NCI-H2196 (cell line): ENCODE measurements at regions not wholly inside any gene's neighbourhood (a gene's known extent, or its start where the extent isn't known, plus 50 kb on each side); places are given as distances from the start of the nearest gene placed in this dataset.

Experiments used
- DNase-seq: peaks from one replicate; lab custom pipeline; 2025; ENCODE audit not compliant: unreplicated experiment; lab: John Stamatoyannopoulos, UW

DNA sequence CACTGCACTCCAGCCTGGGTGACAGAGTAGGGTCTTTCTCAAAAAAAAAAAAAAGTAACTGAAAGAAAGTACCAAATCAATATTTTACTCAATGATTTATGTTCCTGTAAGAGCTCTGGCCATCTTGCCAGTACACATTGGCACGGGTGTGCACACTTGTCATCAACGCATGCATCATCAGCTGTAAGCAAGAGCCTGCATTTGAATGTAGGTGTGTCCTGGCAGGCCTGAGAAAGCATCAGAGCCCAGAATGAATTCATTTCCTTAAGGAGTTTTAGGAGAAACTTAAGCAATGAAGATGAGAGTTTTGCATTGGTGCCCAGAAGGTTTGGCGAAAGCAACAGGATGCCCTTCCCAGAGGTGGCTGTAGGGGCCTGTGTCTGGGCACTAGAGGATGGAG, 88.5 kb upstream of the FZD10 start:
- DNase-seq: no peak

DNA sequence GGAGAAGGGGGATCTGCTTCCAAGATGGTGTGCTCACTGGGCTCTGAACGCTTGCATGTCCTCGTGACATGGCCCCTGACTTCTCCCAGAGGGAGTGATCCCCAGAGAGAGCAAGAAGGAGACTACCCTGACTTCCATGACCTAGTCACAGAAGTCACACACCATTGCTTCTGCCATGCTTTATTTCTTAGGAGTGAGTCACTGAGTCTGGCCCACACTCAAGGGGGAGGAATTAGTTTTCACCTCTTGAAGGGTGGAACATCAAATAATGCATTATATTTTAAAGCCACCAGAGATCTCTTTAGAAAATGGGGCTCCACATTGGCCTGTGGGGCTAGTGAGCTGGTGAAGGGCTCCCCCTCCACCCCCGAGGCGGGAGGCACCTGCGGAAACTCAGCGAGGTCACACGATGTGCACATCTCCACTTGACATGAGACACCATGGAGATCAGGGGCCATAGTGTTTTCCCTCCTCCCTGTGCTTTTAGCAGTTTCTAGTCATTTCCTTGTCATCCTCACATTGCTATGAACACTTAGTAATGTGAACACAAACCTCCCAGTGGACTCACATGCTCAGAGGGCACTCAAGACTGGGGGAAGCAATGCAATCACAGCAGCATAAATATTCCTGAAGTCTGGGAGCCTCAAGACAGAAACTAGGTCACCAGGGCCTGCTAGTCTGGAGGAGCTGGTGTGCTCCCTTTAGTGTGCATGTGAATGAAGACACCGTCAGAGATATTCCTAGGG, 87.4 kb upstream of the FZD10 start:
- no peak for DNase-seq

- DNase-seq: no peak
These were observed 86.7 kb upstream of the FZD10 start for GRCh38 chr12:130075497-130076076.

GRCh38 chr12:130076126-130076525, 86.1 kb upstream of the FZD10 start:
- no peak for DNase-seq

DNA sequence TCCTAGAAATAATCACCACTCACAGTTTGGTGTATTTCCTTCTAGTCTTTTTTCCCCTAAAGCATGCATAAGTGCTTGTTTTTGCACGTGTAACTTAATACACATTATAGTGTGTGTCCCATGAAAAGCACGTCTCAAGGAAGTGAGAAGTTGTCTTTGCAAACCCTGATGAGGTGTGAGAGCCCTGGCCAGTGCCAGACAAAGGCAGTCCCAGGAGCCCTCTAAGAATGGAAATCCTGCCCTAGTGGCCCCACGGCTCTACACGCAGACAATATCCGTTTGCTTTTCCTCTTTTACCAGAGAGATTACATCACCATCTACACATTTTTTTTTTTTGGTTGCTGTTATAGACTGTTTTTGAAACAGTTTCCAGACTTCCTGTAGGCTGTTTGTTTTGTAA, 85.5 kb upstream of the FZD10 start:
- no peak for DNase-seq

GRCh38 chr12:130078852-130079251, 83.4 kb upstream of the FZD10 start:
- no peak for DNase-seq

DNA sequence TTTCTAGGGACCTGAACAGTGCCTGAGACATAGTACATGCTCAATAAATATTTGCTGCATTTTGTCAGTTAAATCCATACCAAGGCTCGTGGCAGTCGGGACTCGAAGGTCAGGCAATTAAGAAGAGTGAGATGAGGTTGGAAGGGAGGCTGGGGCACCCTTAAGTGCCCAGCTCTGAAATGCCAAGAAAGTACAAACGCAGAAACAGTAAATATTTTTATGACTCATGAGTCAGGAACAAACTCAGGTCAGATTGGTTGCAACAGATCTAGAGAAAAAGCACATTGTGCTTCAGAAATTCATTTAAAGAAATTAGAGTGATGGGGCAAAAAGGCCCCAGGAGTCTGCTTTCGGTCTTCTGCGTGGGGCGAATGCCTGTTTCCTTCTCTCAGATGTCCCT, 83.0 kb upstream of the FZD10 start:
- DNase-seq: no peak

GRCh38 chr12:130080205-130080604, 82.1 kb upstream of the FZD10 start:
- no peak for DNase-seq

DNA sequence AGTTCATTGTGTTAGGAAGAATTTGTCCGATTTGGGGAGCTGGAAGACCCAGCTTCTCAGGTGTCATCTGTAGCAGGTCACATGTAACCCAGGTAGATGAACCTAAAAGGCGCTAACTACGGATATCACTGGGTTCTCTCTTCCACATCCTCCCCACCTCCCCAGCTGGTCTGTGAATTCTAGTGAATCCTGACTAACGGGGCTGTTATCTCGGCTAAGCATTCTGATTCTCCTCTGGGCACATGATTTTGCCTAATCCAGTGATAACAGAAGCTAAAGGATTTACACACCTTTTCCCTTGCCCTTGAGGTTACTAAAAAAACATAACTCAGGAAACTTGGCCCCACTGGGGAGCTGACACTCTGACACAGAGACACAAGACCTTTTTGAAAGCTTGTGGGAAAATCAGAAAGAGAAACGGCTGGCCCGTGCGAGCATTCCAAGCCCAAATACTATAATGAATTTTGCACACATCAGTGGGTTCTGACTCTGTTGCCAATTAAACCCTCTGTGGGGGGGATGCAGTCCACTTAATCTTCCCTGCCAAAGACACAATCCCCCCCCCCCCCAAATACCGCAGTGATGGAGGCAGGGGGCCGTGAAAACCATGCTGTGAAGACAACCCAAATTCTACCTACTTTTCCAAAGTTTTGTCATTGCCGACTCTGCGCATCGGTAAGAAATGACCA, 81.0 kb upstream of the FZD10 start:
- DNase-seq: no peak

- no peak for DNase-seq
These were observed 79.3 kb upstream of the FZD10 start for GRCh38 chr12:130083002-130083401.

DNA sequence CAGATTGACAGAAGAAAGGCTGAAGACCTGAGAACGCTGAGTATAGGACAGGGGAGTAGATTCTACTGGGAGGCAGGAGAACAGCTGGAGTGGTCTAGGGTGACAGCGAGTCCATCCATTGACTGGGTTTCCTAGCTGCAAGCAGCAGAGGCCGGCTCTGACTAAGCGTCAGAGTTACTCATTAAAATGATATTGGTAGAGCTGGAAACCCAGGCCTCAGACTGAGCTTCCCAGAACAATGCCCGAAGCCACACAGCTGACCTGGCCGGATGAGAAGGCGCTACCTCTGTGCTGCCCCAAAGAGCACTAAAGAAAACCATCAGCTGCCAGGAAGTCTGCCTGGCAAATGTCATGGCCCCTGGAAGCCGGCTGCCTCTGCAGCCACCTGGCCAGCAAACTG, 78.5 kb upstream of the FZD10 start:
- no peak for DNase-seq

GRCh38 chr12:130084359-130084758, 77.9 kb upstream of the FZD10 start:
- DNase-seq: no peak

DNA sequence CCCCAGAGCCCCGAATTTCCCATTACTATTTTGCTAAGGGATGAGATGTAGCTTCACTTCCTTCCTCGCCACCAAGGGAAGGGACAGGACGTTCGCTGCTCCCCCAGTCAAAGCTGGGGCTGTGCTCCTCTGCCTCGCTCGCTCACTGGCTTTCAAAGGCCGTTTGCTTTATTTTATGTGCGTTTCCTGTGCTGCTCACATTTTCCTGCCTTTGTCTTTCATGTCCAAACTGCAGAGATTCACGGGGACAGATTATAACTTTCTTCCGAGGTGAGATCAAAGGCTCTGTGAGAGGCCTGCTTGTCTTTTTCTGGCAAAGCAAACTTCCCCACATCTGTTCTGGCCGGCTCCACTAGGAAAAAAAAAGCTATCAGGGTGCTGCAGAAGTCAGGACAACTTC, 76.0 kb upstream of the FZD10 start:
- no peak for DNase-seq

DNA sequence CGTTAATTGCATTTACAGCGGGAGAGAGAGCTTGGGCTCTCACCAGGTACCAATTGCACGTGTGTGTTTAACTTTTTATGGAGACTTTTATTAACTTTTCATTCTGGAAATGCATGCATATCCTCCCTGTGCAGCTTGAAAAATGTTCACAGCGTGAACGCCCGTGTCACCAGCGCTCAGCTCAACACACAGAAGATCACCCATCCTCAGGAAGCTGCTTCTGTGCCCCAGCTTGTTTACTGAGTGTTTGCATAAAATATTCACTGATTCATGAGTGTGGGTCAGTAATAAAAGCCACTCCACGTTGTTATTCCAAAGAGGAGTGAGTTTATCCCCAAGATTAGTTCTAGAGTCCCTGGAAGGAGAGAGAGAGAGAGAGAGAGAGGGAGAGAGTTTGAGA, 75.5 kb upstream of the FZD10 start:
- no peak for DNase-seq

GRCh38 chr12:130087222-130087621, 75.0 kb upstream of the FZD10 start:
- no peak for DNase-seq

- no peak for DNase-seq
These were observed 73.8 kb upstream of the FZD10 start for GRCh38 chr12:130088504-130088903.

GRCh38 chr12:130090542-130090941, 71.7 kb upstream of the FZD10 start:
- no peak for DNase-seq

- DNase-seq: no peak
These were observed 68.9 kb upstream of the FZD10 start for GRCh38 chr12:130093380-130093779.

GRCh38 chr12:130097342-130097741, 64.9 kb upstream of the FZD10 start:
- no peak for DNase-seq

GRCh38 chr12:130097798-130098255, 64.4 kb upstream of the FZD10 start:
- DNase-seq: no peak

DNA sequence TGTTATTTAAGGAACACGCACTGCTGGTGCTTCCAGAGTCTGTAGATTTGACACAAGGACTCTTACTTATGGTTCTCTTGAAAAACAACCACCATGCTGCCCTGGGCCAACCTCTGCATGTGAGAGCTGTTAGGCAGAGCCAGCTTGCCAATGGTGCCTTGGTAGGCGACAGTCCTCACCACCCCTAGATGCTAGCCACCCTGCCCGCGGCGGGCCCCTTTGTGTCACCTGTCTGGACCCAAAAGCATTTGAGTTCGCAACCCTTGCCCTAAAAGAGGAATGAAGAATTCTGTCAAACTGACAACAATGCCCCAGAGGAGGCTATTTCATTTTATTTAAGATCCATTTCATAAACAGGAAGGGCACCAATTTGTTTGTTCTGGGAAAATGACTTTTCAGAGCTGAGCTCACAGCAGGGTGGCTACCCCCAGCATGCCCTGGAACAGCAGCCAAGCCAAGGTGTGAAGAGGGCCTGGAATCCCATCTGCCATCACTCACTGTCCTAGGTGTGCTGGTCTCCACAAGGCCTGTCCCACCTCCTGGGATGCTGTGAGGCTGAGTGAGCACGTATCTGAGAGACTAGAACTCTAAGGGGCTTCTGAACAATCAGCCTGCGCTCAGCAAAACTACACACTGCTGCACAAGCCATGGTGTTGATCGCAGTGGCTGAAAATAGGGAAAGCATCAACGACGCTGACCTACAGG, 63.8 kb upstream of the FZD10 start:
- DNase-seq: no peak
